Pulmonary artery endothelial cell (primary cell): ENCODE measurements at regions not wholly inside any gene's neighbourhood (a gene's known extent, or its start where the extent isn't known, plus 50 kb on each side); places are given as distances from the start of the nearest gene placed in this dataset.
A peak's percentile ranks its signal among the peaks of the same experiment; 100 is the strongest.

Source experiments
- DNase-seq: peaks from one replicate; pipeline ENCODE4 v3.0.0-alpha.2; 2011; ENCODE audit warnings: low read depth, low spot score

- no peak for DNase-seq
Observed at GRCh38 chr18:73647391-73647790, 500.2 kb downstream of the FBXO15 start.

- DNase-seq, result peak; percentile 15
Observed at GRCh38 chr18:73646772-73647171, 500.9 kb downstream of the FBXO15 start.

GRCh38 chr18:73646196-73646595 lies 501.4 kb downstream of the FBXO15 start:
- no peak for DNase-seq

GRCh38 chr18:73645160-73645715 lies 502.4 kb downstream of the FBXO15 start:
- DNase-seq, result no peak

- DNase-seq, result no peak
Observed at GRCh38 chr18:73639788-73640187, 507.8 kb downstream of the FBXO15 start.

- no peak for DNase-seq
Observed at GRCh38 chr18:73638709-73639108, 508.9 kb downstream of the FBXO15 start.

GRCh38 chr18:73636355-73636754 lies 511.3 kb downstream of the FBXO15 start:
- DNase-seq, result no peak

- no peak for DNase-seq
Observed at GRCh38 chr18:73626859-73627258, 520.8 kb downstream of the FBXO15 start.

- no peak for DNase-seq
Observed at GRCh38 chr18:73626221-73626620, 521.4 kb downstream of the FBXO15 start.

GRCh38 chr18:73621091-73621490 lies 526.5 kb downstream of the FBXO15 start:
- no peak for DNase-seq

- no peak for DNase-seq
Observed at GRCh38 chr18:73617981-73618380, 529.7 kb downstream of the FBXO15 start.

- no peak for DNase-seq
Observed at GRCh38 chr18:73615506-73615905, 532.1 kb downstream of the FBXO15 start.

- no peak for DNase-seq
Observed at GRCh38 chr18:73614812-73615211, 532.8 kb downstream of the FBXO15 start.

GRCh38 chr18:73613706-73614340 lies 533.8 kb downstream of the FBXO15 start:
- no peak for DNase-seq

GRCh38 chr18:73597832-73598615 lies 549.6 kb downstream of the FBXO15 start:
- no peak for DNase-seq

GRCh38 chr18:73594749-73595148 lies 552.9 kb downstream of the FBXO15 start:
- DNase-seq, result no peak

GRCh38 chr18:73593207-73593606 lies 554.4 kb downstream of the FBXO15 start:
- no peak for DNase-seq

GRCh38 chr18:73590950-73591349 lies 556.7 kb downstream of the FBXO15 start:
- no peak for DNase-seq

GRCh38 chr18:73579698-73580097 lies 567.9 kb downstream of the FBXO15 start:
- DNase-seq, result no peak

GRCh38 chr18:73577365-73577764 lies 570.3 kb downstream of the FBXO15 start:
- DNase-seq, result no peak

GRCh38 chr18:73563901-73564472 lies 583.6 kb downstream of the FBXO15 start:
- DNase-seq, result peak; percentile 32

- no peak for DNase-seq
Observed at GRCh38 chr18:73563345-73563744, 584.3 kb downstream of the FBXO15 start.
